Keratinocyte (primary cell): ENCODE measurements at regions not wholly inside any gene's neighbourhood (a gene's known extent, or its start where the extent isn't known, plus 50 kb on each side); places are given as distances from the start of the nearest gene placed in this dataset.

Source experiments
- CTCF ChIP-seq, 3 experiments: IDR thresholded peaks in 1 of 3; conservative IDR thresholded peaks in 1 of 3; optimal IDR thresholded peaks in 1 of 3; 2 replicates in 2 of 3; 3 replicates in 1 of 3; pipeline versions ENCODE3 to v1.5.1; 2011; ENCODE audit warnings: low read length in 3 of 3, mild to moderate bottlenecking in 3 of 3, moderate library complexity in 2 of 3, control low read depth in 1 of 3, inconsistent platforms in 1 of 3; ENCODE audit not compliant: insufficient read depth in 2 of 3; ENCODE audit errors: extremely low read depth in 1 of 3
- EZH2 ChIP-seq: IDR thresholded peaks from one replicate; pipeline ENCODE4 v1.6.1; 2012; ENCODE audit warnings: inconsistent platforms, mild to moderate bottlenecking, low read length, moderate library complexity

GRCh38 chr3:187987187-187987586 is 166.8 kb upstream of the LPP start:
- TF ChIP-seq CTCF (optimal IDR thresholded peaks at IDR 0.05 in 1 of 3, IDR thresholded peaks at IDR 0.05 in 1 of 3, conservative IDR thresholded peaks at IDR 0.05 in 1 of 3; ENCODE audit: extremely low read depth in 1 of 3, insufficient read depth in 2 of 3, low read length in 3 of 3) (no peak), EZH2 (no peak)
